Peyer's patch (tissue), 4 donors: ENCODE measurements at regions not wholly inside any gene's neighbourhood (a gene's known extent, or its start where the extent isn't known, plus 50 kb on each side); places are given as distances from the start of the nearest gene placed in this dataset.

Experiments
- DNase-seq, 3 donors: peaks; one replicate each; pipeline ENCODE4 v3.0.0-alpha.2; 2017 to 2019
- H3K27ac ChIP-seq, 4 donors: fragments of 200-600 bp; sonication (generic); one replicate each; pipeline ENCODE4 v1.5.1; 2016 to 2019
- H3K27me3 ChIP-seq, 2 donors: fragments of 200-600 bp; sonication (generic); one replicate each; pipeline ENCODE4 v1.5.1; 2019
- H3K36me3 ChIP-seq, 3 donors: fragments of 200-600 bp; sonication (generic); one replicate each; pipeline ENCODE4 v1.5.1; 2016 to 2019
- H3K4me1 ChIP-seq, 4 donors: fragments of 200-600 bp; sonication (generic); one replicate each; pipeline ENCODE4 v1.5.1; 2016 to 2019
- H3K4me3 ChIP-seq, 4 donors: fragments of 200-600 bp; sonication (generic); 1 replicate in 3 of 4; 2 replicates in 1 of 4; pipeline ENCODE4 v1.5.1; 2016 to 2019; ENCODE audit warnings: mild to moderate bottlenecking in 1 of 4
- H3K9me3 ChIP-seq, 4 donors: fragments of 200-600 bp; sonication (generic); one replicate each; pipeline ENCODE4 v1.5.1; 2016 to 2019; ENCODE audit warnings: mild to moderate bottlenecking in 1 of 4
- POLR2A ChIP-seq, 2 donors: fragments of 450-650 bp; IDR thresholded peaks; one replicate each; pipeline ENCODE4 v1.5.1; 2017; ENCODE audit warnings: antibody characterized with exemption in 2 of 2, mild to moderate bottlenecking in 2 of 2, moderate library complexity in 2 of 2
- TF ChIP-seq, protein P1 (sequence below), 6 experiments: fragments of 450-650 bp in 4 of 6; fragments of 200-600 bp in 2 of 6; sonication (generic) in 1 of 6; IDR thresholded peaks; one replicate each; pipeline ENCODE4 v1.5.1; 2017 to 2019; ENCODE audit warnings: antibody characterized with exemption in 6 of 6, mild to moderate bottlenecking in 3 of 6, moderate library complexity in 1 of 6

DNA sequence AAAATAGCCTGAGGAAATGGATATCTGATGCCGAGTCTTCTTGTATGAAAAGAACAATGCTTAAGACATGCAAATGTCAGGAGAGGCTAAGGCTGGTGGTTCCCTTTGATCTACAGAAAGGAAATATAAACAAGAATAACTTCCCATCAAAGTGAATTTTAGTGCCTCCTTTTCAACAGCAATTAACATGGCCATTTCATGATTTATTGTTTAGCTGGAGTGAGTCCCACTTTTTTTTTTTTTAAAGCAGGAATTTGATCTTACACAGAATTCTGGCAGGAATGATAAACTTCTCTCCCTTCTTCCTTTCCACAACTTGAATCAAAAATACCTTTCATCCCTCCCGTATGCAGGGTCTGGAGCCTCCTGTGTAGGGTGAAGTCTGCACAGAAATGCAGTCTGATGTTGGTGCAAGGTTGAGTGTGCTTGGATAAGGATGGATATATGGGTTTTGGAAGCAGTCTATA, 287.0 kb downstream of the MEX3B start:
- no peaks in the 10 kb centered on the region for H3K36me3 ChIP-seq
- H3K9me3 ChIP-seq: no peaks in the 10 kb centered on the region
- H3K4me3 ChIP-seq: no peak overlapping the region
- no peaks in the 10 kb centered on the region for H3K27me3 ChIP-seq
- H3K4me1 ChIP-seq: no peaks in the 10 kb centered on the region
- DNase-seq: no peak
- H3K27ac ChIP-seq: no peak overlapping the region
- no peak for TF ChIP-seq POLR2A (IDR thresholded peaks at IDR 0.05)
- TF ChIP-seq, protein P1, sequence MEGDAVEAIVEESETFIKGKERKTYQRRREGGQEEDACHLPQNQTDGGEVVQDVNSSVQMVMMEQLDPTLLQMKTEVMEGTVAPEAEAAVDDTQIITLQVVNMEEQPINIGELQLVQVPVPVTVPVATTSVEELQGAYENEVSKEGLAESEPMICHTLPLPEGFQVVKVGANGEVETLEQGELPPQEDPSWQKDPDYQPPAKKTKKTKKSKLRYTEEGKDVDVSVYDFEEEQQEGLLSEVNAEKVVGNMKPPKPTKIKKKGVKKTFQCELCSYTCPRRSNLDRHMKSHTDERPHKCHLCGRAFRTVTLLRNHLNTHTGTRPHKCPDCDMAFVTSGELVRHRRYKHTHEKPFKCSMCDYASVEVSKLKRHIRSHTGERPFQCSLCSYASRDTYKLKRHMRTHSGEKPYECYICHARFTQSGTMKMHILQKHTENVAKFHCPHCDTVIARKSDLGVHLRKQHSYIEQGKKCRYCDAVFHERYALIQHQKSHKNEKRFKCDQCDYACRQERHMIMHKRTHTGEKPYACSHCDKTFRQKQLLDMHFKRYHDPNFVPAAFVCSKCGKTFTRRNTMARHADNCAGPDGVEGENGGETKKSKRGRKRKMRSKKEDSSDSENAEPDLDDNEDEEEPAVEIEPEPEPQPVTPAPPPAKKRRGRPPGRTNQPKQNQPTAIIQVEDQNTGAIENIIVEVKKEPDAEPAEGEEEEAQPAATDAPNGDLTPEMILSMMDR (IDR thresholded peaks at IDR 0.05): no peak

DNA sequence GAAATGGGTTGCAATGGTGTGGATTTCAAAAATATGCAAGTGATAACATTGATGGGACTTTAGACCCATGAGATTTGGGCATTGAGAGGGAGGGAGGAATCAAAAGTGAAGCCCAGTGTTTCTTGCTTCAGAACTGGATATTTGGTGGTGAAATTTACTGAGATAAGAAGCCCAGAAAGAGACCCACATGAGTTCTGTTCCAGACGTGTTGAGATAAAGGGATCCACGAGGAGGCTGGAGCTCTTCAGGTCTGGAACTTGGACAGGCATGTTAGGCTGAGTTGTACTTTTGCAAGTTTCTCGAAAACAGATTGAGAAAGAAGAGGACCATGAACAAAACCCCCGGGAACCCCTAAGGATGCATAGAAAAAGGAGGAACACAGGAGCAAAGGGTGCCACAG, 290.2 kb downstream of the MEX3B start:
- no peak overlapping the region for H3K27ac ChIP-seq
- no peaks in the 10 kb centered on the region for H3K4me1 ChIP-seq
- H3K9me3 ChIP-seq: no peaks in the 10 kb centered on the region
- TF ChIP-seq, protein P1 (IDR thresholded peaks at IDR 0.05): no peak
- no peak for TF ChIP-seq POLR2A (IDR thresholded peaks at IDR 0.05)
- DNase-seq: no peak
- no peaks in the 10 kb centered on the region for H3K36me3 ChIP-seq
- H3K27me3 ChIP-seq: no peaks in the 10 kb centered on the region
- no peak overlapping the region for H3K4me3 ChIP-seq

DNA sequence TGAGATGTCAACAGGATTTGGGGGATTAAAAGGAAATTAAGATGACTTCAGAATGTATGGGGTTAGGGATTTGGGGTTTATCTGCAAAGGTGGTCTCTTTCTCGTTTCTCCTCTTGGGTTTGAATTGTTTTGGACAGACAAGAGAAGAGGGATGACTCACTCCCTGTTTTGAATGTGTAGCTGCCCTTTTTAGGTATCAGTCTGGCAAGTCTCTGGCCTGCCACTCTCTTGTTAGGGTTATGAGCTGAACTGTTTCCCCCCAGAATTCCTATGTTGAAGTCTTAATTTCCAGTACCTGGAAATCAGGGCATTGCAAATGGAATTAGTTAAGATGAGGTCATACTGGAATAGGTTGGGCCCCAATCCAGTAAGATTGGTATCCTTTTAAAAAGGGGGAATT, 291.7 kb downstream of the MEX3B start:
- H3K9me3 ChIP-seq: no peaks in the 10 kb centered on the region
- no peaks in the 10 kb centered on the region for H3K36me3 ChIP-seq
- no peaks in the 10 kb centered on the region for H3K4me1 ChIP-seq
- TF ChIP-seq, protein P1 (IDR thresholded peaks at IDR 0.05): no peak
- TF ChIP-seq POLR2A (IDR thresholded peaks at IDR 0.05): no peak
- H3K4me3 ChIP-seq: no peak overlapping the region
- no peaks in the 10 kb centered on the region for H3K27me3 ChIP-seq
- DNase-seq: no peak
- H3K27ac ChIP-seq: no peak overlapping the region

DNA sequence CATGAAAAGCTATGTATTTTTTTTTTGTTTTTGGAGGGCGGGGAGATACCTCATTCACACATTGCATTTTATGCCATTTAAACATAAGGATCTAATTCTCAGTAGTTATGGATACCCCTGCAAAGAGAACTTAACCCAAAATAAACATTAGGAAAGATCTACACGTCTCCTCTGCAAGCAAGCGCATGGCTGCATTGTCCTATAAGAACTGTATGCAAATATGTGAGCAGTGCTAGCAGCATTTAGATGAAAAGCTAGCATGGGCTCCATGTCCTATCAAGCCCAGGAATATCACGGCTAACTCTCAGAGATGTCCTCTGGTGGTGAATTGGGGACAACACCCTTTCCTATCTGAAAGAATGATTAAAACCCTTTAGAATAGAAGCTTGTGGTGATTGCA, 292.8 kb downstream of the MEX3B start:
- no peaks in the 10 kb centered on the region for H3K27me3 ChIP-seq
- no peak for DNase-seq
- no peaks in the 10 kb centered on the region for H3K9me3 ChIP-seq
- no peaks in the 10 kb centered on the region for H3K4me1 ChIP-seq
- no peak overlapping the region for H3K27ac ChIP-seq
- H3K36me3 ChIP-seq: no peaks in the 10 kb centered on the region
- H3K4me3 ChIP-seq: no peak overlapping the region
- TF ChIP-seq, protein P1 (IDR thresholded peaks at IDR 0.05): no peak
- TF ChIP-seq POLR2A (IDR thresholded peaks at IDR 0.05): no peak

DNA sequence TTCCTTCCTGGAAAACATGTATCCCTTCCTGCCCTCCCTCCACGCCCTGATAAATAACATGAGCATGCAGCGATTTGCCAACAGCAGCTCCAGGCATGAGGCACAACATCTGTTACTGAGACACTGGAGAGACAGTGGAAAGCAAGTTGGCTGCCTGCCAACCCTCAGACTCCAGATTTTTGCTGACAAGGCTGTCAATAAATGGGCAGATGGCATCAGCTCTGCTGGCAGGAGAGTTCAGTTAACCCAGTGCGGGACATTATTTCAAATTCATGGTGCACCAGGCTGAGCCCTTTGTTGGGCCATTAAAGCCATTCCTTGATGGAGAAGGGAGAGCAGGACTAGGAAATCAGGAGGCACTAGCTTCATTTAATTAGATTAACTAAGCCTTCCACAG, 293.3 kb downstream of the MEX3B start:
- Histone ChIP-seq H3K4me1 (no peaks in the 10 kb centered on the region), H3K36me3 (no peaks in the 10 kb centered on the region), H3K9me3 (no peaks in the 10 kb centered on the region), H3K4me3 (no peak overlapping the region), H3K27ac (no peak overlapping the region), H3K27me3 (no peaks in the 10 kb centered on the region)
- TF ChIP-seq POLR2A (IDR thresholded peaks at IDR 0.05): no peak
- TF ChIP-seq, protein P1 (IDR thresholded peaks at IDR 0.05): no peak
- DNase-seq: peak in 1 of 3 donors; percentile 54
